ENCODE measurements at regions not wholly inside any gene's neighbourhood (a gene's known extent, or its start where the extent isn't known, plus 50 kb on each side); places are given as distances from the start of the nearest gene placed in this dataset.
"Not testable (repeated sequence)": the region's sequence is repeated elsewhere in the genome, so short reads cannot be mapped to it uniquely, and the experiment has no call there.

DNA sequence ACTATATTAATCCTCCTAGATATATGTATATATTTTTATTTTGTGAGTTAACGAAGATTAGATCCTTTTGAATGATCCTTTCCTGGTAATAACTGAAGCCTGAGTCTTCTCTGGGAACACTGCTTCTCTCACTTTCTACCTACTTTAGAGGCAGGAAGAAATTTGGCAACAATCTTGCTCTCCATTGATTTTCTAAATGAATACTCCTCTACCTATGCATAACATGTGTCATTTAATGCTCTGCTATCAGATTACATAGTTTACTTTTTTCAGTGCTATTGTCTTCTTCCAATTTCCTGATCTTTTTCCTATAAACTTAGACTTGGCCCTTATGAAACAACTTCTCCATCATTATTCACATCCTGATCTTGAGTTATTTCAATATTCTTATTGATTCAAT lies 60.4 kb upstream of the PDHA2 start:
- no peak for DNase-seq (ENCODE audit: low read depth)

GRCh38 chr4:95778666-95779065 lies 61.2 kb upstream of the PDHA2 start:
- DNase-seq (ENCODE audit: low read depth) = no peak

DNA sequence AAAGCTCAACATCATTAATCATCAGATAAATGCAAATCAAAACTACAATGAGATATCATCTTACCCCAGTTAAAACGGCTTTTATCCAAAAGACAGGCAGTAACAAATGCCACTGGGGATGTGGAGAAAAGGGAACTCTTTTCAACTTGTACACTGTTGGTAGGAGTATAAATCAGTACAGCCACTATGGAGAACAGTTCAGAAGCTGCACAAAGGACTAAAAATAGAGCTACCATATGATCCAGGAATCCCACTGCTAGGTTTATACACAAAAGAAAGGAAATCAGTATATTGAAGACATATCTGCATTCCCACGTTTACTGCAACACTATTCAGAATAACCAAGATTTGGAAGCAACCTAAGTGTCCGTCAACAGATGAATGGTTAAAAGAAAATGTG lies 69.3 kb upstream of the PDHA2 start:
- DNase-seq (ENCODE audit: low read depth) = not testable (repeated sequence)

DNA sequence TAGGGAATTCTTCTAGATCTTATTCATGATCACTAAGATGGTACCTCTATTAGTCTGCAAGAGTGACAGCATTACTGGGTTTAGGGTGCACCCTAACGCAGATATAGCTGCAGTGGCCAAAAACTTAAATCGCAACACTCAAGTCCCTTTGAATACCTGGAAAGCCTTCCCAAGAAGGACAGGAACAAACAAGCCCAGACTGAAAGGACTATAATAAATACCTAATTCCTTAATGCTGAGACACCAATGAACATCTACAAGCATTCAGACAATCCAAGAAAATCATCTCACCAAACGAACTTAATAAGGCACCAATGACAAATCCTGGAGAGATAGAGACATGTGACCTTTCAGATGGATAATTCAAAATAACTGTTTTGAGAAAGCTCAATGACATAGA lies 74.9 kb upstream of the PDHA2 start:
- no peak for DNase-seq (ENCODE audit: low read depth)

DNA sequence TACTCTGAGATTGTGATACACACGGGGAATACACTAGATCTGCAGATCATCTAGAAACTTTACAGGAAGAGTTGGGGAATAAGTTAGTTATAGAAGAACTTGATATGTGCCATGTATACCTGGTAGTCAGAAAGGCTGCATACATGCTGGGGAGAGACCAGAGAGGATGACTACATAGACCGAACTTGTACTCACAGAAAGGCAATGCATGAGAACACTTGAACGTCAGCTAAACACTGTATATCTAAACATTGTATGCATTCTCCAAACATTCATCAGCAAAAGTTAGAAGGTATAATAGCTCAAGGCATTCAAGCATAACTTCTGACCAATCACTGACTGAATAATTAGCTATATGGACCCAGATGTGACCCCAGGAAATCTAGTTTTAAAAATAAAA lies 78.0 kb upstream of the PDHA2 start:
- DNase-seq (ENCODE audit: low read depth) = no peak

- DNase-seq (ENCODE audit: low read depth) = peak; percentile 28
Measured at GRCh38 chr4:95761426-95761825, 78.5 kb upstream of the PDHA2 start.

GRCh38 chr4:95760646-95761045 lies 79.2 kb upstream of the PDHA2 start:
- DNase-seq (ENCODE audit: low read depth) = not testable (repeated sequence)

- DNase-seq (ENCODE audit: low read depth) = no peak
Measured at GRCh38 chr4:95758001-95758400, 81.9 kb upstream of the PDHA2 start.

DNA sequence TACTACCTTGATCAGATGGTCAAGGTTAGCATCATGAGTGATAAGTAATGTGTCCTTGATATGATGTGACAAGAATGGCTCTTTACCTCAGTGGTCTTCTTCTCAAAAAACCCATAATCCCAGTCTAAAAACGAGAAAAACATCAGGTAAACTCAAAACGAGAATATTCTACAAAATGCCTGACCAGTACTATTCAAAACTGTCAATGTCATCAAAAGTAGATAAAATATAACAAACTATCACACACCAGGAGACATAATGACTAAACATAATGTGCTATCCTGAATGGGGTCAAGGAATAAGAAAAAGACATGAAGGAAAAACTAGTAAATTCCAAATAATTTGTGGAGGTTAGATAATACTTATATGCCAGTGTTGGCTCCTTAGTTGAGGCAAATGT lies 85.2 kb upstream of the PDHA2 start:
- no peak for DNase-seq (ENCODE audit: low read depth)

DNA sequence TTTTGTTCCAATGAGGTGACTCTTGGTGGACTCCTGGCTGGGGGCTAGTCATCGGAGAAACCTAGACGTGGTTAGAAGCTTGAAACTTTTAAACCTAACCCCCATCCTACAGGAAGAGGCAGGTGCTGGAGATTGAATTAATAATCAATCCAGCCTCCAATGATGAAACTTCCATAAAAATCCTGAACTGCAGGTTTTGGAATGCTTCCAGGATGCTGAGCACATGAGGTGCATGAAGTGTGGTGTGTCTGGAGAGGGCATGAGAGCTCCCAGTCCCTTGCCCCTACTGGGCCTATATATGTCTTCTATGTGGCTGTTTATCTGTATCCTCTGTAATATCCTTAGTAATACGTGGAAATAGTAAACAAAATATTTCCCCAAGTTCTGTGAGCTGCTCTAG lies 90.7 kb upstream of the PDHA2 start:
- DNase-seq (ENCODE audit: low read depth) = no peak

GRCh38 chr4:95742872-95743271 lies 97.0 kb upstream of the PDHA2 start:
- DNase-seq (ENCODE audit: low read depth) = no peak

GRCh38 chr4:95742179-95742578 lies 97.7 kb upstream of the PDHA2 start:
- no peak for DNase-seq (ENCODE audit: low read depth)

GRCh38 chr4:95732061-95732460 lies 107.8 kb upstream of the PDHA2 start:
- peak; percentile 37 for DNase-seq (ENCODE audit: low read depth)

DNA sequence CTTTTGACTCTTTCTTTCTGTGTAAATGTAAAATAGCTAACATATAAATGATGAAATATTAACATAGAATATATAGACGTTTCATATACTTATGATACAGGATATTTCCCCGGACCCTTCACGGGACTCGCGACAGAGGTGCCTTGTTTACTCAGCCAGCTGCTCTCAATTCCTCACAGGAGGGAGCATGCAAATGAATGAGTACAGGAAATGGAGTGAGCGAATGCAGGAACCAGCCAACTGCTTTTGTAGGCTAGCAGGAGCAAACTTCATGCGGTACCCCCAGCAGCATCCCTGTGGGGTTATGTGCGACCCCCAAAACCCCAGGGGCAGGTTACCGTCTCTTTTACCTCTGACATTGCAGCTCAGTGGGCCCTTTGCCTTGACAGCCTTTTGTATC lies 110.3 kb upstream of the PDHA2 start:
- DNase-seq (ENCODE audit: low read depth) = no peak

DNA sequence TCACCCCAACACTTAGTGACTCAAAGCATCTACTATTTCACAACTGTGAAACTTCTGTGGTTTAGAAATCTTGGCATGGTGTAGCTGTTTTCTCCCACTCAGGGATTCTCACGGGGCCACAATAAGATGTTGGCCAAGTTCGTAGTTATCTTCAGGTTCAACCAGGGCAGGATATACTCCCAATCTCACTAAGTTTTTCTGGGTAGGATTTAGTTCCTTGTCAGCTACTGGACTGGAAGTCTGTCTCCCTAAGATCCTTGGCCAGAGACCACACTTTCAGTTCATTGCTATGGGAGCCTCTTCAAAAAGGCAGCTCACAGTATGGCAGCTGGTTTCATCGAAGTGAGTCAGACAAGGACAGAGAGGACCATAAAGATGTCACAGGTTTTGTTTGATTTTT lies 111.7 kb upstream of the PDHA2 start:
- peak; percentile 93 for DNase-seq (ENCODE audit: low read depth)

GRCh38 chr4:95715830-95716229 lies 124.1 kb upstream of the PDHA2 start:
- DNase-seq (ENCODE audit: low read depth) = no peak

DNA sequence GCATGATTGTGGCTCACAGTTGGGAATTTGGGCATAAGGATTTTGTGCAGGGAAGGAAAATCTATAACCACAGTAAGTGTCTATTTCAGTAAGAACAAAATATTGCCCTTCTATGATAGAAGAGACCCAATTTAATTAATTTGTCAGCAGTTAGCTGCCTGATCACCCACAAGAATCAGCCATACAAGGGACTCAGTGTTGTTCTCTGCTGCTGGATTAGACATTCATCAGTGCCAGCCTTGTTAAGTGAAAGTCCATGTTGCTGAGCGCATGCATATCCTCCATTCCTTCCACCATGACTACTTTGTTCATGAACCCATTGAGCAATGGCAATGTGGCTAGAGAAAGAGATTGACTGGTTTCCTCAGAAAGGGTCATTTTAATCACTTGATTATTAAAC lies 125.3 kb upstream of the PDHA2 start:
- DNase-seq (ENCODE audit: low read depth) = no peak

GRCh38 chr4:95705323-95705722 lies 134.6 kb upstream of the PDHA2 start:
- no peak for DNase-seq (ENCODE audit: low read depth)

DNA sequence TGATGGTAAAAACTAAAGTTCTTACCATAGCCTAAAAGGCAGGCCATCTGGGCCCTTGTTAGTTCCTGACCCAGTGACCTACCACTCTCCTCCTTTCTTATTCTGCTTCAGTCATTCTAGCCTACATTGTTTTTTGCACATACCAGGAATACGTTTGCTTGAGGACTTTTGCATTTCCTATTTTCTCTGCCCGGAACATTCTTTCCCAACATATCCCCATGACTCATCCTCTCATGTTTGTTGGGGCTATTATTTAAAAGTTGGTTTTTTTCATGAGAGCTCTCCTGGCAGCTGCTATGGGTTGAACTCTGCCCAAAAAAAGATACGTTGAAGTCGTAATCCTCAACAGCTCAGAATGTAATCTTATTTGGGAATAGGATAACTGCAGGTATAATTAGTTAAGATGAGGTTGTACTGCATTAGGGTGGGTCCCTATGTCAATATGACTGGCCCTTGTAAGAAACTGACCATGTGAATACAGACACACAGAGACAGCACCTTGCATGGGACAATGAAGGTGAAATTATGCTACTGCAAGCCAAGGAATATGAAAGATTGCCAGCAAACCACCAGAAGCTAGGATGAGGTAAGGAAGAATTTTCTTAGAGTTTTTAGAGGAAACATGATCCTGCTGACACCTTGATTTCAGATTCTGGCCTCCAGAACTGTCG lies 138.3 kb upstream of the PDHA2 start:
- DNase-seq (ENCODE audit: low read depth) = peak; percentile 85

GRCh38 chr4:95694411-95694810 lies 145.5 kb upstream of the PDHA2 start:
- peak; percentile 3 for DNase-seq (ENCODE audit: low read depth)

DNA sequence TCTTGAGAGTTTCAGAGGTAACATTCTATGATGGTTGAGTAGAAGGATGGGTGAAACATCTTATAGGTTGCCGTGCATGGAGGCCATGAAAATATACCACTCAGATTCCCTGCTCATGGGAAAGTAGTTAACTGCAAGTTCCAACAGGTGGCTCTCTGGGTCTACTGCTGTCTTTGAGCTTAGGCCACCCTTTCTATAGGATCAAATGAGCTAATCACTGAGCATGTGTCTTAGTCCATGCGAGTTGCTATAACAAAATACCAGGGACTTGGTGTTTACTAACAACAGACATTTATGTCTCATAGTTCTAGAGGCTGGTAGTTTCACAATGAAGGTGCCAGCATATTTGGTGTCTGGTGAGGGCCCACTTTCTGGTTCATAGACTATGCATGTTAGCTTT lies 144.8 kb upstream of the UNC5C start:
- DNase-seq (ENCODE audit: low read depth) = peak; percentile 49

GRCh38 chr4:95676190-95676589 lies 127.4 kb upstream of the UNC5C start:
- peak; percentile 10 for DNase-seq (ENCODE audit: low read depth)

DNA sequence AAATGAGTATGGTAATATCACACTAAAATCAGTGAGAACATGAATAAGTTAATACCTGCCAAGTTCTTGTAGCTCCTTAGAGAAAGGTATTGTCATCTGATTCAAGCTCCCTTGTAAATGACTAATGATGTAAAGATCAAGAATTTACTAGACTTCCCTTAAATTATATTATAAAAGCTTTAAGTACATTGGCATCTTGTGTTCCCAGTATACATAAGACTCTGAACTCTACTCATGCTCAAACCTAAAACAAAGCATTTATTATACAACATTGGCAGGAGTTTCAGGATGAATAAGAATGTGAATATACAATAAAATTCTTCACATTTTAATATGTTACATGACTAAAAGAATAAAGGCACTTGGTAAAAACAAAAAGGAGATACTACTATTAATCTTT lies 126.8 kb upstream of the UNC5C start:
- no peak for DNase-seq (ENCODE audit: low read depth)

GRCh38 chr4:95674521-95674981 lies 125.8 kb upstream of the UNC5C start:
- peak; percentile 47 for DNase-seq (ENCODE audit: low read depth)

DNA sequence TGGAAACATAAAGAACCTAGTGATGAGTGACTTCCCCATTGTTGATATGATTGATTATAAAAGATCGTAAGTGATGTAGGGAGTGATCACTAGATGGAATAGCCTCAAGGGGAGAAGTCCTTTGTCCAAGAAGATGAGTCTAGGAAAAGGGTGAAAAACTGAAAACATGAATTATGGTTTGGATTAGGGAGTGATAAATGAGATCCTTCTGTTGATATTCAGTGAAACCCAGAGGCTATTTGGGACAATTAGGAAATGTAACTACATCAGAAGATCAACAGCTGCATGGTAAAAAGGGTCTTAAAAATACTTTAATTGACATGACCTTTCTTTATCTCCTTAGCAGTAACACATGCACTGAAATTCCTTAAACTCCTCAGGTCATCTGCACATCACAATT lies 124.0 kb upstream of the UNC5C start:
- DNase-seq (ENCODE audit: low read depth) = no peak
